Activated CD8-positive, alpha-beta T cell treated with anti-CD3 and anti-CD28 coated beads for 36 hours (primary cell): ENCODE measurements at regions not wholly inside any gene's neighbourhood (a gene's known extent, or its start where the extent isn't known, plus 50 kb on each side); places are given as distances from the start of the nearest gene placed in this dataset.
A peak's percentile ranks its signal among the peaks of the same experiment; 100 is the strongest.
"Not testable (repeated sequence)": the region's sequence is repeated elsewhere in the genome, so short reads cannot be mapped to it uniquely, and the experiment has no call there.

Experiments
- ATAC-seq: fragments of 200-7000 bp; cut with Tn5 transposase; one replicate; pipeline ENCODE4 v1.10.0; 2021; ENCODE audit warnings: mild to moderate bottlenecking, moderate library complexity
- CTCF ChIA-PET: fragments of 350-600 bp; sonication (Branson Sonifier 250); formaldehyde crosslinking; loops from one replicate; lab custom pipeline; 2021; ENCODE audit warnings: antibody characterized with exemption; lab: Charles Lee
- POLR2A ChIA-PET: fragments of 350-600 bp; sonication (Branson Sonifier 250); formaldehyde crosslinking; loops from one replicate; lab custom pipeline; 2021; ENCODE audit warnings: antibody characterized with exemption; lab: Charles Lee
- DNase-seq: peaks from one replicate; pipeline ENCODE4 v3.0.0-alpha.2; 2020
- H3K27ac Mint-ChIP-seq: one replicate; pipeline ENCODE4 v1.8.0; 2021; ENCODE audit warnings: mild to moderate bottlenecking, mixed read lengths
- H3K27me3 Mint-ChIP-seq: one replicate; pipeline ENCODE4 v1.8.0; 2021; ENCODE audit warnings: mixed read lengths
- H3K36me3 Mint-ChIP-seq: one replicate; pipeline ENCODE4 v1.8.0; 2021; ENCODE audit warnings: low read depth, mixed read lengths
- H3K4me1 Mint-ChIP-seq: one replicate; pipeline ENCODE4 v1.8.0; 2021; ENCODE audit warnings: low read depth, mixed read lengths
- H3K4me3 Mint-ChIP-seq: one replicate; pipeline ENCODE4 v1.8.0; 2021; ENCODE audit warnings: mild to moderate bottlenecking, moderate library complexity, mixed read lengths
- H3K9me3 Mint-ChIP-seq: one replicate; pipeline ENCODE4 v1.8.0; 2021; ENCODE audit warnings: mixed read lengths
- intact Hi-C: fragments of 100-400 bp; cut with micrococcal nuclease; formaldehyde crosslinking; loops from one replicate; pipeline ENCODE4 v1.10.0; 2022

DNA sequence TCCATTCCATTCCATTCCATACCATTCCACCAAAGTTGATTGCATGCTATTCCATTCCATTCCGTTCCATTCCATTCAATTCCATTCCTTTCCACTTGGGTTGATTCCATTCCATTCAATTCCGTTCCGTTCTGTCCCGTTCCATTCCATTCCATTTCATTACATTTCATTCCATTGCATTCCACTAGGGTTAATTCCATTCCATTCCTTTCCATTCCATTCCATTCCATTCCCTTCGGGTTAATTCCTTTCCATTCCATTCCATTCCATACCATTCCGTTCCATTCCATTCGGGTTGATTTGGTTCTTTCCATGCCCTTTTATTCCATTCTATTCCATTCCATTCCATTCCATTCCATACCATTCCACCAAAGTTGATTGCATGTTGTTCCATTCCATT lies 131.9 kb downstream of the CWH43 start:
- ATAC-seq, H3K27ac Mint-ChIP-seq, DNase-seq, H3K4me3 Mint-ChIP-seq, intact Hi-C loops, POLR2A ChIA-PET, CTCF ChIA-PET, H3K4me1 Mint-ChIP-seq, H3K27me3 Mint-ChIP-seq: not testable (repeated sequence)
- peaks cover 60% of the 10 kb centered on the region for H3K9me3 Mint-ChIP-seq
- peaks cover 56% of the 10 kb centered on the region for H3K36me3 Mint-ChIP-seq

DNA sequence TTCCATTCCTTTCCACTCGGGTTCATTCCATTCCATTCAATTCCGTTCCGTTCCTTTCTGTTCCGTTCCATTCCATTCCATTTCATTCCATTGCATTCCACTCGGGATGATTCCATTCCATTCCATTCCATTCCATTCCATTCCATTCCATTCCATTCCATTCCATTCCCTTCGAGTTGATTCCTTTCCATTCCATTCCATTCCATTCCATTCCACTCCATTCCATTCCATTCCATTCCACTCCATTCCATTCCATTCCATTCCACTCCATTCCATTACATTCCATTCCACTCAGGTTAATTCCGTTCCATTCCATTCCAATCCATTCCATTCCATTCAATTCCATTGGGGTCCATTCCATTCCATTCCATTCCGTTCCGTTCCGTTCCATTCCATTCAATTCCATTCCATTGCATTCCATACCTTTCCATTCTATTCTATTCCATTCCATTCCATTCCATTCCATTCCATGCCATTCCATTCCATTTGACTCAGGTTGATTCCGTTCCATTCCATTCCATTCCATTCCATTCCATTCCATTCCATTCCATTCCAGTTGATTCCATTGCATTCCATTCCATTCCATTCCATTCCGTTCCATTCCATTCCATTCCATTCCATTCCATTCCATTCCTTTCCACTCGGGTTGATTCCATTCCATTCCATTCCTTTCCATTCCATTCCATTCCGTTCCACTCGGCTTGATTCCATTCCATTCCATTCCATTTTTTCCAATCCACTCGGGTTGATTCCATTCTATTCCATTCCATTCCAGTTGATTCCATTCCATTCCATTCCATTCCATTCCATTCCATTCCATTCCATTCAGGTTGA lies 132.5 kb downstream of the CWH43 start:
- H3K4me1 Mint-ChIP-seq, POLR2A ChIA-PET, H3K27me3 Mint-ChIP-seq, ATAC-seq, H3K4me3 Mint-ChIP-seq, DNase-seq, intact Hi-C loops, CTCF ChIA-PET, H3K27ac Mint-ChIP-seq: not testable (repeated sequence)
- Mint-ChIP-seq H3K9me3 (peaks cover 55% of the 10 kb centered on the region), H3K36me3 (peaks cover 52% of the 10 kb centered on the region)

DNA sequence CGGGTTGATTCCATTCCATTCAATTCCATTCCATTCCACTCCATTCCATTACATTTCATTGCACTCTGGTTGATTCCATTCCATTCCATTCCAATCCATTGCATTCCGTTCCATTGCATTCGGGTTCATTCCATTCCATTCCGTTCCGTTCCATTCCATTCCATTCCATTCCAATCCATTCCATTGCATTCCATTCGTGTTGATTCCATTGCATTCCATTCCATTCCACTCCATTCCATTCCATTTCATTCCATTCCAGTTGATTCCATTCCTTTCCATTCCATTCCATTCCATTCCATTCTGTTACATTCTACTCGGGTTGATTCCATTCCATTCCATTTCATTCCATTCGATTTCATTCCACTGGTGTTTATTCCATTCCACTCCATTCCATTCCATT lies 133.3 kb downstream of the CWH43 start:
- ATAC-seq, H3K27ac Mint-ChIP-seq, H3K4me1 Mint-ChIP-seq, POLR2A ChIA-PET, H3K27me3 Mint-ChIP-seq, H3K4me3 Mint-ChIP-seq, DNase-seq, intact Hi-C loops, CTCF ChIA-PET: not testable (repeated sequence)
- Mint-ChIP-seq H3K9me3 (peaks cover 52% of the 10 kb centered on the region), H3K36me3 (peaks cover 49% of the 10 kb centered on the region)

DNA sequence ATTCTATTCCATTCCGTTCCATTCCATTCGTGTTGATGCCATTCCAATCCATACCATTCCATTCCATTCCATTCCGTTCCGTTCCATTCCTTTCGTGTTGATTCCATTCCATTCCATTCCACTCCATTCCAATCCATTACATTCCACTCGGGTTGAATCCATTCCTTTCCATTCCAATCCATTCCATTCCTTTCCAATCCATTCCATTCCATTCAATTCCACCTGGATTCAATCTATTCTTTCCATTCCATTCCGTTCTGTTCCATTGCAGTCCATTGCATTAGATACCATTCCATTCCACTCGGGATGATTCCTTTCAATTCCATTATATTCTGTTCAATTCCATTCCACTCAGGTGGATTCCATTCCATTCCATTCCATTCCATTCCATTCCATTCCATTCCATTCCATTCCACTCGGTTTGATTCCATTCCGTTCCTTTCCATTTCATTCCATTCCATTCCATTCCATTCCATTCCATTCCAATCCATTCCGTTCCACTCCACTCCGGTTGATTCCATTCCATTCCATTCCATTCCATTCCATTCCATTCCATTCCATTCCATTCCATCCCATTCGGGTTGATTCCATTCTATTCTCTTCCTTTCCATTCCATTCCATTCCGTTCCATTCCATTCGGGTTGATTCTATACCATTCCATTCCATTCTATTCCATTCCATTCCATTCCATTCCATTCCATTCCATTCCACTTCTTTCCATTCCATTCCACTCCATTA lies 134.1 kb downstream of the CWH43 start:
- POLR2A ChIA-PET, H3K27me3 Mint-ChIP-seq, intact Hi-C loops, ATAC-seq, H3K27ac Mint-ChIP-seq, H3K4me3 Mint-ChIP-seq, H3K4me1 Mint-ChIP-seq, CTCF ChIA-PET, DNase-seq: not testable (repeated sequence)
- Mint-ChIP-seq H3K36me3 (peaks cover 45% of the 10 kb centered on the region), H3K9me3 (peaks cover 46% of the 10 kb centered on the region)

DNA sequence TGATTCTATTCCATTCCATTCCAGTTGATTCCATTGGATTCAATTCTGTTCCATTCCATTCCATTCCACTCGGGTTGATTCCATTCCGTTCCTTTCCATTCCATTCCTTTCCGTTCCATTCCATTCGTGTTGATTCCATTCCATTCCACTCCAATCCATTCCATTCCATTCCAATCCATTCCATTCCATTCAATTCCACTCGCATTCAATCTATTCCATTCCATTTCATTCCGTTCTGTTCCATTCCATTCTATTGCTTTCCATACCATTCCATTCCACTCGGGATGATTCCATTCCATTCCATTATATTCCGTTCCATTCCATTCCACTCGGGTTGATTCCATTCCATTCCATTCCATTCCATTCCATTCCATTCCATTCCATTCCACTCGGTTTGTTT lies 134.7 kb downstream of the CWH43 start:
- ATAC-seq, POLR2A ChIA-PET, H3K27me3 Mint-ChIP-seq, H3K4me3 Mint-ChIP-seq, H3K27ac Mint-ChIP-seq, DNase-seq, intact Hi-C loops, H3K4me1 Mint-ChIP-seq, CTCF ChIA-PET: not testable (repeated sequence)
- H3K36me3 Mint-ChIP-seq, result peaks cover 45% of the 10 kb centered on the region
- peaks cover 46% of the 10 kb centered on the region for H3K9me3 Mint-ChIP-seq

DNA sequence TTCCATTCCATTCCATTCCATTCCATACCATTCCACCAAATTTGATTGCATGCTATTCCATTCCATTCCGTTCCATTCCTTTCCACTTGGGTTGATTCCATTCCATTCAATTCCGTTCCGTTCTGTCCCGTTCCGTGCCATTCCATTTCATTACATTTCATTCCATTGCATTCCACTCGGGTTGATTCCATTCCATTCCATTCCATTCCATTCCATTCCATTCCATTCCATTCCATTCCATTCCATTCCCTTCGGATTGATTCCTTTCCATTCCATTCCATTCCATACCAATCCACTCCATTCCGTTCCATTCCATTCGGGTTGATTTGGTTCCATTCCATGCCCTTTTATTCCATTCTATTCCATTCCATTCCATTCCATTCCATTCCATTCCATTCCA lies 140.4 kb downstream of the CWH43 start:
- not testable (repeated sequence) for H3K9me3 Mint-ChIP-seq

DNA sequence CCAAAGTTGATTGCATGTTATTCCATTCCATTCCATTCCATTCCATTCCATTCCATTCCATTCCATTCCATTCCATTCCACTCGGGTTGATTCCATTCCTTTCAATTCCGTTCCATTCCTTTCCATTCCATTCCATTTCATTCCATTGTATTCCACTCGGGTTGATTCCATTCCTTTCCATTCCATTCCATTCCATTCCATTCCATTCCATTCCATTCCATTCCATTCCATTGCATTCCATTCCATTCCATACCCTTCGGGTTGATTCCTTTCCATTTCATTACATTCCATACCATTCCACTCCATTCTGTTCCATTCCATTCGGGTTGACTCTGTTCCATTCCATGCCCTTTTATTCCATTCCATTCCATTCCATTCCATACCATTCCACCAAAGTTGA lies 140.8 kb downstream of the CWH43 start:
- H3K36me3 Mint-ChIP-seq, H3K4me3 Mint-ChIP-seq, intact Hi-C loops, H3K27me3 Mint-ChIP-seq, ATAC-seq, POLR2A ChIA-PET, H3K27ac Mint-ChIP-seq, DNase-seq, H3K9me3 Mint-ChIP-seq, CTCF ChIA-PET, H3K4me1 Mint-ChIP-seq: not testable (repeated sequence)

More for the DNA sequence above, 140.4 kb downstream of the CWH43 start:
- H3K4me3 Mint-ChIP-seq, CTCF ChIA-PET, DNase-seq, H3K36me3 Mint-ChIP-seq, ATAC-seq, intact Hi-C loops, H3K27me3 Mint-ChIP-seq, H3K4me1 Mint-ChIP-seq, POLR2A ChIA-PET, H3K27ac Mint-ChIP-seq: not testable (repeated sequence)

DNA sequence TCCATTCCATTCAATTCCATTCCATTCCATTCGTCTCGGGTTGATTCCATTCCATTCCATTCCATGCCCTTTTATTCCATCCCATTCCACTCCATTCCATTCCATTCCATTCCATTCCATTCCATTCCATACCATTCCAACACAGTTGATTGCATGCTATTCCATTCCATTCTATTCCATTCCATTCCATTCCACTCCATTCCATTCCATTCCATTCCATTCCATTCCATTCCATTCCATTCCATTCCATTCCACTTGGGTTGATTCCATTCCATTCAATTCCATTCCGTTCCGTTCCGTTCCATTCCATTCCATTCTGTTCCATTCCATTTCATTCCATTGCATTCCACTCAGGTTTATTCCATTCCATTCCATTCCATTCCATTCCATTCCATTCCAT lies 143.3 kb downstream of the CWH43 start:
- H3K4me1 Mint-ChIP-seq, H3K36me3 Mint-ChIP-seq, H3K27ac Mint-ChIP-seq, DNase-seq, H3K9me3 Mint-ChIP-seq, H3K27me3 Mint-ChIP-seq, CTCF ChIA-PET, ATAC-seq, intact Hi-C loops, POLR2A ChIA-PET, H3K4me3 Mint-ChIP-seq: not testable (repeated sequence)

DNA sequence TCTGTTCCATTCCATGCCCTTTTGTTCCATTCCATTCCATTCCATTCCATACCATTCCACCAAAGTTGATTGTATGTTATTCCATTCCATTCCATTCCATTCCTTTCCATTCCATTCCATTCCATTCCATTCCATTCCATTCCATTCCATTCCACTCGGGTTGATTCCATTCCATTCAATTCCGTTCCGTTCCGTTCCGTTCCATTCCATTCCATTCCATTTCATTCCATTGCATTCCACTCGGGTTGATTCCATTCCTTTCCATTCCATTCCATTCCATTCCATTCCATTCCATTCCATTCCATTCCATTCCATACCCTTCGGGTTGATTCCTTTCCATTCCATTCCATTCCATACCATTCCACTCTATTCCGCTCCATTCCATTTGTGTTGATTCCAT lies 143.8 kb downstream of the CWH43 start:
- POLR2A ChIA-PET, H3K4me3 Mint-ChIP-seq, H3K4me1 Mint-ChIP-seq, intact Hi-C loops, ATAC-seq, H3K9me3 Mint-ChIP-seq, H3K27me3 Mint-ChIP-seq, H3K36me3 Mint-ChIP-seq, H3K27ac Mint-ChIP-seq, DNase-seq, CTCF ChIA-PET: not testable (repeated sequence)

DNA sequence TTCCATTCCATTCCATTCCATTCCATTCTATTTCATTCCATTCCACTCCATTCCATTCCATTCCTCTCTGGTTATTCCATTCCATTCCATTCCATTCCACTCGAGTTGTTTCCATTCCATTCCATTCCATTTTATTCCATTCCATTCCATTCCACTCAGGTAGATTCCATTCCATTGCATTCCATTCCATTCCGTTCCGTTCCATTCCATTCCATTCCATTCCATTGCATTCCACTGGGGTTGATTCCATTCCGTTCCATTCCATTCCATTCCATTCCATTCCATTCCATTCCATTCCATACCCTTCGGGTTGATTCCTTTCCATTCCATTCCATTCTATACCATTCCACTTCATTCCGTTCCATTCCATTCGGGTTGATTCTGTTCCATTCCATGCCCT lies 144.6 kb downstream of the CWH43 start:
- H3K4me3 Mint-ChIP-seq, ATAC-seq, H3K4me1 Mint-ChIP-seq, intact Hi-C loops, H3K9me3 Mint-ChIP-seq, CTCF ChIA-PET, H3K36me3 Mint-ChIP-seq, H3K27me3 Mint-ChIP-seq, DNase-seq, H3K27ac Mint-ChIP-seq, POLR2A ChIA-PET: not testable (repeated sequence)

DNA sequence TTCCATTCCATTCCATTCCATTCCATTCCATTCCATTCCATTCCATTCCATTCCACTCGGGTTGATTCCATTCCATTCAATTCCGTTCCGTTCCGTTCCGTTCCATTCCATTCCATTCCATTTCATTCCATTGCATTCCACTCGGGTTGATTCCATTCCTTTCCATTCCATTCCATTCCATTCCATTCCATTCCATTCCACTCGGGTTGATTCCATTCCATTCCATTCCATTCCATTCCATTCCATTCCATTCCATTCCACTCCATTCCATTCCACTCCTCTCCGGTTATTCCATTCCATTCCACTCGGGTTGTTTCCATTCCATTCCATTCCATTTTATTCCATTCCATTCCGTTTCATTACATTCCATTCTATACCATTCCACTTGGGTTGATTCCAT lies 151.0 kb downstream of the CWH43 start:
- CTCF ChIA-PET, H3K27ac Mint-ChIP-seq, H3K4me3 Mint-ChIP-seq, H3K4me1 Mint-ChIP-seq, intact Hi-C loops, DNase-seq, H3K27me3 Mint-ChIP-seq, POLR2A ChIA-PET: not testable (repeated sequence)
- peak; percentile 42 for ATAC-seq
- Mint-ChIP-seq H3K9me3 (peaks cover 18% of the 10 kb centered on the region), H3K36me3 (peaks cover 16% of the 10 kb centered on the region)

DNA sequence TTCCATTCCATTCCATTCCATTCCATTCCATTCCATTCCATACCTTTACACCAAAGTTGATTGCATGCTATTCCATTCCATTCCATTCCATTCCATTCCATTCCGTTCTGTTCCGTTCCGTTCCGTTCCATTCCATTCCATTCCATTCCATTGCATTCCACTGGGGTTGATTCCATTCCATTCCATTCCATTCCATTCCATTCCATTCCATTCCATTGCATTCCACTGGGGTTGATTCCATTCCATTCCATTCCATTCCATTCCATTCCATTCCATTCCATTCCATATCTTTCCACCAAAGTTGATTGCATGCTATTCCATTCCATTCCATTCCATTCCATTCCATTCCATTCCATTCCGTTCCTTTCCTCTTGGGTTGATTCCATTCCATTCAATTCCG lies 151.9 kb downstream of the CWH43 start:
- H3K27me3 Mint-ChIP-seq, CTCF ChIA-PET, H3K27ac Mint-ChIP-seq, intact Hi-C loops, DNase-seq, ATAC-seq, H3K4me3 Mint-ChIP-seq, H3K4me1 Mint-ChIP-seq, POLR2A ChIA-PET: not testable (repeated sequence)
- peaks cover 21% of the 10 kb centered on the region for H3K9me3 Mint-ChIP-seq
- peaks cover 18% of the 10 kb centered on the region for H3K36me3 Mint-ChIP-seq
